Mesendoderm (in vitro differentiated cells): ENCODE measurements at regions not wholly inside any gene's neighbourhood (a gene's known extent, or its start where the extent isn't known, plus 50 kb on each side); places are given as distances from the start of the nearest gene placed in this dataset.

Experiments used
- DNase-seq: peaks from one replicate; pipeline ENCODE4 v3.0.0; 2013
- H2AK5ac ChIP-seq: 2 replicates; pipeline ENCODE4 v1.6.1; 2013; ENCODE audit warnings: low read length, inconsistent platforms
- H2BK120ac ChIP-seq: 2 replicates; pipeline ENCODE4 v1.6.1; 2013; ENCODE audit warnings: low read depth, mild to moderate bottlenecking, low read length, moderate library complexity, mixed read lengths
- H2BK15ac ChIP-seq: replicated peaks from 2 replicates; pipeline ENCODE4 v1.6.1; 2013; ENCODE audit warnings: low read depth, mild to moderate bottlenecking, moderate library complexity
- H2BK5ac ChIP-seq: 2 replicates; pipeline ENCODE4 v1.6.1; 2013; ENCODE audit warnings: low read length, inconsistent platforms
- H3K18ac ChIP-seq: 2 replicates; pipeline ENCODE4 v1.6.1; 2013; ENCODE audit warnings: mild to moderate bottlenecking, low read length, mixed read lengths
- H3K23ac ChIP-seq: one replicate; pipeline ENCODE4 v1.6.1; 2013; ENCODE audit warnings: low read length
- H3K27ac ChIP-seq: 2 replicates; pipeline ENCODE4 v1.5.1; 2013; ENCODE audit warnings: low read depth, mild to moderate bottlenecking, inconsistent platforms, low read length, moderate library complexity
- H3K27me3 ChIP-seq: 2 replicates; pipeline ENCODE4 v1.6.1; 2013; ENCODE audit warnings: low read length, control low read depth, mild to moderate bottlenecking, inconsistent platforms; ENCODE audit not compliant: insufficient read depth, poor library complexity
- H3K36me3 ChIP-seq: 2 replicates; pipeline ENCODE4 v1.6.1; 2013; ENCODE audit warnings: low read length, inconsistent platforms; ENCODE audit not compliant: control insufficient read depth, insufficient read depth
- H3K4ac ChIP-seq: one replicate; pipeline ENCODE4 v1.6.1; 2013; ENCODE audit warnings: low read depth, mild to moderate bottlenecking, low read length, moderate library complexity
- H3K4me1 ChIP-seq: 2 replicates; pipeline ENCODE4 v1.6.1; 2013; ENCODE audit warnings: low read depth, low read length, inconsistent platforms; ENCODE audit not compliant: control insufficient read depth
- H3K4me2 ChIP-seq: 2 replicates; pipeline ENCODE4 v1.6.1; 2013; ENCODE audit warnings: low read length
- H3K4me3 ChIP-seq: 2 replicates; pipeline ENCODE4 v1.5.1; 2013; ENCODE audit warnings: mild to moderate bottlenecking, low read length
- H3K56ac ChIP-seq: one replicate; pipeline ENCODE4 v1.6.1; 2013; ENCODE audit warnings: low read length
- H3K79me1 ChIP-seq: 2 replicates; pipeline ENCODE4 v1.6.1; 2013; ENCODE audit warnings: low read length, inconsistent platforms
- H3K79me2 ChIP-seq: 2 replicates; pipeline ENCODE4 v1.6.1; 2013; ENCODE audit warnings: mild to moderate bottlenecking, low read length; ENCODE audit not compliant: control insufficient read depth, insufficient read depth
- H3K9ac ChIP-seq: 2 replicates; pipeline ENCODE4 v1.6.1; 2013; ENCODE audit warnings: low read length, inconsistent platforms
- H4K5ac ChIP-seq: one replicate; pipeline ENCODE4 v1.6.1; 2013; ENCODE audit warnings: low read length
- H4K8ac ChIP-seq: one replicate; pipeline ENCODE4 v1.6.1; 2013; ENCODE audit warnings: low read depth, mild to moderate bottlenecking, control low read depth, low read length, moderate library complexity
- WGBS: extraction: QIAGEN DNeasy Blood & Tissue Kit; methylation state at CpG from one replicate; pipeline ENCODE4 v1.1.7; 2013; ENCODE audit warnings: low lambda C conversion rate, missing lambda C conversion rate; ENCODE audit not compliant: insufficient coverage; ENCODE audit errors: extremely low coverage; 5-methylcytosine and 5-hydroxymethylcytosine counted together

GRCh38 chr6:97462938-97463598 is 180.1 kb upstream of the MMS22L start:
- Histone ChIP-seq H3K4ac (no peak overlapping the region), H3K27ac (no peak overlapping the region), H3K27me3 (no peaks in the 10 kb centered on the region), H3K23ac (no peak overlapping the region), H4K8ac (no peak overlapping the region), H3K79me1 (no peaks in the 10 kb centered on the region), H3K56ac (no peak overlapping the region), H3K18ac (no peak overlapping the region), H2BK15ac (no peak overlapping the region), H3K4me2 (no peak overlapping the region), H3K4me3 (no peak overlapping the region), H2BK120ac (no peak overlapping the region), H3K4me1 (peaks cover 2% of the 10 kb centered on the region), H4K5ac (no peak overlapping the region), H2BK5ac (no peak overlapping the region), H2AK5ac (no peak overlapping the region), H3K9ac (no peak overlapping the region), H3K36me3 (no peaks in the 10 kb centered on the region), H3K79me2 (no peaks in the 10 kb centered on the region)
- DNase-seq: peak; percentile 51
- no CpG with 5 or more reads among the region's 4 CpGs for WGBS

GRCh38 chr6:97465877-97466561 is 183.0 kb upstream of the MMS22L start:
- no CpG with 5 or more reads among the region's 6 CpGs for WGBS
- Histone ChIP-seq H3K27ac (no peak overlapping the region), H3K18ac (no peak overlapping the region), H2BK5ac (no peak overlapping the region), H3K79me1 (no peaks in the 10 kb centered on the region), H3K27me3 (no peaks in the 10 kb centered on the region), H2BK120ac (no peak overlapping the region), H4K5ac (no peak overlapping the region), H3K4ac (no peak overlapping the region), H3K4me2 (no peak overlapping the region), H2AK5ac (no peak overlapping the region), H3K56ac (no peak overlapping the region), H3K4me1 (peaks cover 2% of the 10 kb centered on the region), H3K79me2 (no peaks in the 10 kb centered on the region), H4K8ac (no peak overlapping the region), H3K4me3 (no peak overlapping the region), H3K9ac (no peak overlapping the region), H2BK15ac (no peak overlapping the region), H3K23ac (no peak overlapping the region), H3K36me3 (no peaks in the 10 kb centered on the region)
- peak; percentile 46 for DNase-seq

- Histone ChIP-seq H3K18ac (no peak overlapping the region), H2BK120ac (no peak overlapping the region), H3K9ac (no peak overlapping the region), H2AK5ac (no peak overlapping the region), H3K4me1 (peaks cover 2% of the 10 kb centered on the region), H4K5ac (no peak overlapping the region), H3K4ac (no peak overlapping the region), H3K79me2 (no peaks in the 10 kb centered on the region), H3K36me3 (no peaks in the 10 kb centered on the region), H3K27ac (no peak overlapping the region), H3K56ac (no peak overlapping the region), H3K79me1 (no peaks in the 10 kb centered on the region), H2BK15ac (no peak overlapping the region), H3K23ac (no peak overlapping the region), H4K8ac (no peak overlapping the region), H3K27me3 (no peaks in the 10 kb centered on the region), H3K4me3 (no peak overlapping the region), H3K4me2 (no peak overlapping the region), H2BK5ac (no peak overlapping the region)
- no peak for DNase-seq
Observed at GRCh38 chr6:97468981-97469380, 186.0 kb upstream of the MMS22L start.

- Histone ChIP-seq H3K36me3 (no peaks in the 10 kb centered on the region), H3K4me3 (no peak overlapping the region), H3K4me1 (peaks cover 2% of the 10 kb centered on the region), H3K27ac (no peak overlapping the region), H3K56ac (no peak overlapping the region), H3K23ac (no peak overlapping the region), H3K18ac (no peak overlapping the region), H3K79me2 (no peaks in the 10 kb centered on the region), H4K8ac (no peak overlapping the region), H3K9ac (no peak overlapping the region), H2BK120ac (no peak overlapping the region), H2AK5ac (no peak overlapping the region), H4K5ac (no peak overlapping the region), H3K27me3 (no peaks in the 10 kb centered on the region), H3K4ac (no peak overlapping the region), H2BK5ac (no peak overlapping the region), H2BK15ac (no peak overlapping the region), H3K79me1 (no peaks in the 10 kb centered on the region), H3K4me2 (no peak overlapping the region)
- no CpG with 5 or more reads among the region's 1 CpG for WGBS
- DNase-seq: no peak
Observed at GRCh38 chr6:97469451-97469850, 186.4 kb upstream of the MMS22L start.

GRCh38 chr6:97470322-97470721 is 187.3 kb upstream of the MMS22L start:
- Histone ChIP-seq H3K4me2 (no peak overlapping the region), H3K79me1 (no peaks in the 10 kb centered on the region), H4K8ac (no peak overlapping the region), H3K18ac (no peak overlapping the region), H3K27ac (no peak overlapping the region), H2BK5ac (no peak overlapping the region), H3K36me3 (no peaks in the 10 kb centered on the region), H4K5ac (no peak overlapping the region), H3K23ac (no peak overlapping the region), H3K56ac (no peak overlapping the region), H2BK15ac (no peak overlapping the region), H3K79me2 (no peaks in the 10 kb centered on the region), H3K4me1 (peaks cover 2% of the 10 kb centered on the region), H3K9ac (no peak overlapping the region), H2AK5ac (no peak overlapping the region), H3K27me3 (no peaks in the 10 kb centered on the region), H3K4me3 (no peak overlapping the region), H2BK120ac (no peak overlapping the region), H3K4ac (no peak overlapping the region)
- WGBS: no CpG with 5 or more reads among the region's 2 CpGs
- DNase-seq: no peak

- Histone ChIP-seq H3K36me3 (no peaks in the 10 kb centered on the region), H2BK5ac (no peak overlapping the region), H3K18ac (no peak overlapping the region), H3K27me3 (no peaks in the 10 kb centered on the region), H3K4ac (no peak overlapping the region), H3K27ac (no peak overlapping the region), H3K79me1 (no peaks in the 10 kb centered on the region), H3K79me2 (no peaks in the 10 kb centered on the region), H2AK5ac (no peak overlapping the region), H3K4me1 (no peaks in the 10 kb centered on the region), H4K8ac (no peak overlapping the region), H3K4me3 (no peak overlapping the region), H3K4me2 (no peak overlapping the region), H3K56ac (no peak overlapping the region), H2BK15ac (no peak overlapping the region), H4K5ac (no peak overlapping the region), H2BK120ac (no peak overlapping the region), H3K23ac (no peak overlapping the region), H3K9ac (no peak overlapping the region)
- no CpG with 5 or more reads among the region's 4 CpGs for WGBS
- DNase-seq: peak; percentile 35
Observed at GRCh38 chr6:97473979-97474378, 191.0 kb upstream of the MMS22L start.
